DND-41 (cell line): ENCODE measurements at regions not wholly inside any gene's neighbourhood (a gene's known extent, or its start where the extent isn't known, plus 50 kb on each side); places are given as distances from the start of the nearest gene placed in this dataset.

Experiments used
- ATAC-seq: fragments of 200-7000 bp; cut with Tn5 transposase; 3 replicates; pipeline ENCODE4 v1.9.1; 2021; ENCODE audit warnings: low read depth; ENCODE audit not compliant: insufficient read depth
- DNase-seq: peaks from one replicate; pipeline ENCODE4 v3.0.0-alpha.2; 2020
- H2AFZ ChIP-seq: 2 replicates; pipeline ENCODE4 v1.6.0; 2012; ENCODE audit warnings: low read depth, low read length
- H3K27ac ChIP-seq: 2 replicates; pipeline ENCODE4 v1.5.1; 2012; ENCODE audit warnings: low read length, inconsistent platforms
- H3K27me3 ChIP-seq: fragments of 200-600 bp; sonication (generic); 2 replicates; pipeline ENCODE4 v1.6.0; 2012; ENCODE audit warnings: low read length, mild to moderate bottlenecking, inconsistent platforms; ENCODE audit not compliant: insufficient read depth, poor library complexity
- H3K36me3 ChIP-seq: 2 replicates; pipeline ENCODE4 v1.5.1; 2012; ENCODE audit warnings: low read length, inconsistent platforms; ENCODE audit not compliant: insufficient read depth
- H3K4me1 ChIP-seq: 2 replicates; pipeline ENCODE4 v1.5.1; 2012; ENCODE audit warnings: mild to moderate bottlenecking, low read length; ENCODE audit not compliant: insufficient read depth
- H3K4me2 ChIP-seq: 2 replicates; pipeline ENCODE4 v1.6.0; 2012; ENCODE audit warnings: mild to moderate bottlenecking, moderate library complexity, low read length, inconsistent platforms; ENCODE audit not compliant: insufficient read depth
- H3K4me3 ChIP-seq, 2 experiments: fragments of 200-600 bp in 1 of 2; shearing (Covaris generic) in 1 of 2; 2 replicates each; pipeline ENCODE4 v1.5.1; 2012 to 2016; ENCODE audit warnings: inconsistent platforms in 2 of 2, low read length in 2 of 2, mild to moderate bottlenecking in 2 of 2, low read depth in 1 of 2, moderate library complexity in 1 of 2
- H3K79me2 ChIP-seq: 2 replicates; pipeline ENCODE4 v1.6.0; 2012; ENCODE audit warnings: low read length, inconsistent platforms; ENCODE audit not compliant: insufficient read depth
- H3K9ac ChIP-seq: 2 replicates; pipeline ENCODE4 v1.6.0; 2012; ENCODE audit warnings: low read depth, mild to moderate bottlenecking, inconsistent platforms, low read length, moderate library complexity
- H3K9me3 ChIP-seq: 2 replicates; pipeline ENCODE4 v1.5.1; 2012; ENCODE audit warnings: low read length, moderate library complexity, mild to moderate bottlenecking, inconsistent platforms; ENCODE audit not compliant: insufficient read depth, severe bottlenecking
- H4K20me1 ChIP-seq: 2 replicates; pipeline ENCODE4 v1.6.0; 2012; ENCODE audit warnings: low read length; ENCODE audit not compliant: insufficient read depth
- CTCF ChIP-seq: IDR thresholded peaks from 2 replicates; pipeline ENCODE4 v1.5.1; 2012; ENCODE audit warnings: borderline replicate concordance, low read length, moderate library complexity, mild to moderate bottlenecking; ENCODE audit not compliant: poor library complexity, severe bottlenecking; ENCODE audit errors: extremely low read depth
- EZH2 ChIP-seq: IDR thresholded peaks from 3 replicates; pipeline ENCODE4 v1.6.1; 2012; ENCODE audit warnings: borderline replicate concordance, low read depth, mild to moderate bottlenecking, moderate library complexity, low read length, inconsistent platforms; ENCODE audit not compliant: severe bottlenecking

- no peak overlapping the region for H3K4me2 ChIP-seq
- TF ChIP-seq EZH2 (no peak), CTCF (no peak)
- H2AFZ ChIP-seq: no peak overlapping the region
- H3K4me1 ChIP-seq: no peaks in the 10 kb centered on the region
- no peak overlapping the region for H3K9ac ChIP-seq
- H3K9me3 ChIP-seq: no peaks in the 10 kb centered on the region
- H3K79me2 ChIP-seq: no peaks in the 10 kb centered on the region
- H3K36me3 ChIP-seq: no peaks in the 10 kb centered on the region
- no peak overlapping the region for H3K27ac ChIP-seq
- ATAC-seq (no peak), DNase-seq (no peak)
- H3K4me3 ChIP-seq: no peak overlapping the region
- no peaks in the 10 kb centered on the region for H4K20me1 ChIP-seq
- peaks cover 20% of the 10 kb centered on the region for H3K27me3 ChIP-seq
Measured at GRCh38 chr13:100825557-100825956, 151.0 kb upstream of the TMTC4 start.

- H3K79me2 ChIP-seq: no peaks in the 10 kb centered on the region
- no peak overlapping the region for H3K4me2 ChIP-seq
- ATAC-seq: no peak
- no peaks in the 10 kb centered on the region for H3K9me3 ChIP-seq
- H3K4me3 ChIP-seq: no peak overlapping the region
- no peak overlapping the region for H3K9ac ChIP-seq
- H3K36me3 ChIP-seq: no peaks in the 10 kb centered on the region
- DNase-seq: no peak
- no peak overlapping the region for H2AFZ ChIP-seq
- H3K27me3 ChIP-seq: peaks cover 23% of the 10 kb centered on the region
- H3K27ac ChIP-seq: no peak overlapping the region
- H3K4me1 ChIP-seq: no peaks in the 10 kb centered on the region
- no peaks in the 10 kb centered on the region for H4K20me1 ChIP-seq
- TF ChIP-seq CTCF (no peak), EZH2 (no peak)
Measured at GRCh38 chr13:100824366-100824765, 149.8 kb upstream of the TMTC4 start.

- no peak for ATAC-seq
- Histone ChIP-seq H3K27me3 (peaks cover 23% of the 10 kb centered on the region), H3K36me3 (no peaks in the 10 kb centered on the region)
Measured at GRCh38 chr13:100823448-100823847, 148.9 kb upstream of the TMTC4 start.

More at GRCh38 chr13:100823448-100823847, 148.9 kb upstream of the TMTC4 start:
- Histone ChIP-seq H2AFZ (no peak overlapping the region), H3K4me1 (no peaks in the 10 kb centered on the region), H4K20me1 (no peaks in the 10 kb centered on the region), H3K9ac (no peak overlapping the region), H3K79me2 (no peaks in the 10 kb centered on the region), H3K27ac (no peak overlapping the region), H3K4me2 (no peak overlapping the region), H3K4me3 (no peak overlapping the region), H3K9me3 (no peaks in the 10 kb centered on the region)
- DNase-seq: no peak
- no peak for TF ChIP-seq EZH2
- no peak for TF ChIP-seq CTCF
